PC-9 (cell line): ENCODE measurements at regions not wholly inside any gene's neighbourhood (a gene's known extent, or its start where the extent isn't known, plus 50 kb on each side); places are given as distances from the start of the nearest gene placed in this dataset.

ENCODE experiments used
- BruUV-seq: library from RNA; stranded (reverse); fragments of 400-500 nt; replicated peaks from 2 replicates; lab custom pipeline; 2021; lab: Mats Ljungman, UMichigan
- CTCF ChIA-PET: fragments of 300-600 bp; sonication (Branson Sonifier 250); formaldehyde crosslinking; loops from one replicate; lab custom pipeline; 2022; ENCODE audit warnings: antibody characterized with exemption; lab: Charles Lee
- POLR2A ChIA-PET: fragments of 300-600 bp; sonication (Branson Sonifier 250); formaldehyde crosslinking; loops from one replicate; lab custom pipeline; 2022; ENCODE audit warnings: antibody characterized with exemption; ENCODE audit not compliant: unreplicated experiment; lab: Charles Lee
- DNase-seq, 2 experiments: peaks; one replicate each; pipeline versions ENCODE4 v3.0.0 to v3.0.0-alpha.2; 2015 to 2022; ENCODE audit warnings: mixed read lengths in 1 of 2
- H2AFZ ChIP-seq: fragments of 200-600 bp; sonication (generic); 2 replicates; pipeline ENCODE4 v1.8.1; 2017; ENCODE audit warnings: antibody characterized with exemption
- H3F3A ChIP-seq: fragments of 200-600 bp; sonication (generic); 2 replicates; pipeline ENCODE4 v1.8.1; 2017; ENCODE audit warnings: antibody characterized with exemption, mild to moderate bottlenecking, low read depth; ENCODE audit not compliant: insufficient read depth
- H3K27ac ChIP-seq: fragments of 200-600 bp; sonication (generic); 2 replicates; pipeline ENCODE4 v1.6.1; 2016; ENCODE audit warnings: mixed run types
- H3K27me3 ChIP-seq: fragments of 200-600 bp; sonication (generic); 2 replicates; pipeline ENCODE4 v1.6.1; 2016; ENCODE audit warnings: low read depth, mixed run types; ENCODE audit not compliant: insufficient read depth
- H3K36me3 ChIP-seq: fragments of 200-600 bp; sonication (generic); 2 replicates; pipeline ENCODE4 v1.6.1; 2016; ENCODE audit warnings: low read depth, mixed run types
- H3K4me1 ChIP-seq: fragments of 200-600 bp; sonication (generic); replicated peaks from 2 replicates; pipeline ENCODE4 v1.6.1; 2016; ENCODE audit warnings: mixed run types; ENCODE audit not compliant: insufficient read depth
- H3K4me2 ChIP-seq: fragments of 200-600 bp; sonication (generic); 2 replicates; pipeline ENCODE4 v1.6.1; 2017; ENCODE audit warnings: mixed run types
- H3K4me3 ChIP-seq: fragments of 200-600 bp; sonication (generic); 2 replicates; pipeline ENCODE4 v1.6.1; 2016; ENCODE audit warnings: mixed run types
- H3K79me2 ChIP-seq: fragments of 200-600 bp; sonication (generic); 2 replicates; pipeline ENCODE4 v1.6.1; 2017; ENCODE audit warnings: low read depth, mixed run types
- H3K9me2 ChIP-seq: fragments of 200-600 bp; sonication (generic); 2 replicates; pipeline ENCODE4 v1.8.1; 2017; ENCODE audit warnings: mild to moderate bottlenecking; ENCODE audit not compliant: insufficient read depth
- H3K9me3 ChIP-seq: fragments of 200-600 bp; sonication (generic); 2 replicates; pipeline ENCODE4 v1.8.1; 2016; ENCODE audit warnings: low read depth; ENCODE audit not compliant: insufficient read depth
- H4K20me1 ChIP-seq: fragments of 200-600 bp; sonication (generic); 2 replicates; pipeline ENCODE4 v1.8.1; 2017; ENCODE audit not compliant: insufficient read depth
- CTCF ChIP-seq: fragments of 200-600 bp; sonication (generic); conservative IDR thresholded peaks from 2 replicates; pipeline ENCODE4 v1.6.1; 2017; ENCODE audit warnings: mixed run types, antibody characterized with exemption, mild to moderate bottlenecking, moderate library complexity
- EZH2 ChIP-seq: fragments of 200-600 bp; sonication (generic); IDR thresholded peaks from 2 replicates; pipeline ENCODE4 v1.8.0; 2017; ENCODE audit warnings: antibody characterized with exemption, low read depth
- intact Hi-C: fragments of 100-400 bp; cut with micrococcal nuclease; formaldehyde crosslinking; loops from one replicate; pipeline ENCODE4 v1.10.0; 2022; ENCODE audit not compliant: unreplicated experiment

GRCh38 chr7:42858570-42858969 is 53.3 kb downstream of the C7orf25 start:
- no TSS peak for BruUV-seq
- Histone ChIP-seq H4K20me1 (no peaks in the 10 kb centered on the region), H3F3A (no peaks in the 10 kb centered on the region), H3K9me2 (no peaks in the 10 kb centered on the region), H3K27me3 (peaks cover 66% of the 10 kb centered on the region), H2AFZ (no peak overlapping the region), H3K36me3 (no peaks in the 10 kb centered on the region), H3K4me1 (no peaks in the 10 kb centered on the region), H3K4me2 (no peak overlapping the region), H3K9me3 (no peaks in the 10 kb centered on the region), H3K79me2 (no peaks in the 10 kb centered on the region), H3K27ac (no peak overlapping the region), H3K4me3 (no peak overlapping the region)
- intact Hi-C loops = no loop called here
- TF ChIP-seq CTCF (no peak), EZH2 (no peak)
- ChIA-PET POLR2A (no interaction called here), CTCF (no interaction called here)
- no peak for DNase-seq

GRCh38 chr7:42856605-42856987 is 55.3 kb downstream of the C7orf25 start:
- Histone ChIP-seq H4K20me1 (no peaks in the 10 kb centered on the region), H3K4me2 (no peak overlapping the region), H3F3A (no peaks in the 10 kb centered on the region), H3K27ac (no peak overlapping the region), H3K9me2 (no peaks in the 10 kb centered on the region), H2AFZ (no peak overlapping the region), H3K27me3 (peaks cover 65% of the 10 kb centered on the region), H3K4me3 (no peak overlapping the region), H3K79me2 (no peaks in the 10 kb centered on the region), H3K36me3 (no peaks in the 10 kb centered on the region), H3K9me3 (no peaks in the 10 kb centered on the region), H3K4me1 (no peaks in the 10 kb centered on the region)
- DNase-seq = no peak
- CTCF ChIA-PET = no interaction called here
- POLR2A ChIA-PET = no interaction called here
- no TSS peak for BruUV-seq
- TF ChIP-seq CTCF = no peak
- no peak for TF ChIP-seq EZH2
- intact Hi-C loops = no loop called here

- Histone ChIP-seq H3K79me2 (no peaks in the 10 kb centered on the region), H3K27ac (no peak overlapping the region), H3K9me3 (no peaks in the 10 kb centered on the region), H3K4me3 (no peak overlapping the region), H4K20me1 (no peaks in the 10 kb centered on the region), H3K27me3 (peaks cover 58% of the 10 kb centered on the region), H3K4me1 (no peaks in the 10 kb centered on the region), H2AFZ (no peak overlapping the region), H3F3A (no peaks in the 10 kb centered on the region), H3K9me2 (no peaks in the 10 kb centered on the region), H3K36me3 (no peaks in the 10 kb centered on the region), H3K4me2 (no peak overlapping the region)
- intact Hi-C loops = no loop called here
- no TSS peak for BruUV-seq
- POLR2A ChIA-PET = no interaction called here
- TF ChIP-seq CTCF = no peak
- no peak for TF ChIP-seq EZH2
- no peak for DNase-seq
- CTCF ChIA-PET = no interaction called here
Observed at GRCh38 chr7:42854571-42855118, 57.2 kb downstream of the C7orf25 start.
